RWPE2 (cell line): ENCODE measurements at regions not wholly inside any gene's neighbourhood (a gene's known extent, or its start where the extent isn't known, plus 50 kb on each side); places are given as distances from the start of the nearest gene placed in this dataset.

Experiments used
- ATAC-seq: fragments of 200-7000 bp; cut with Tn5 transposase; 3 replicates; pipeline ENCODE4 v1.9.1; 2021; ENCODE audit warnings: low read depth
- DNase-seq: peaks from one replicate; pipeline ENCODE4 v3.0.0-alpha.2; 2020; ENCODE audit warnings: low spot score
- H3K27ac ChIP-seq: fragments of 450-650 bp; 2 replicates; pipeline ENCODE4 v1.5.1; 2017; ENCODE audit warnings: mild to moderate bottlenecking; ENCODE audit not compliant: poor library complexity, severe bottlenecking
- H3K27me3 ChIP-seq: fragments of 250-450 bp; sonication (Bioruptor Pico); 2 replicates; pipeline ENCODE4 v1.5.1; 2021; ENCODE audit warnings: mild to moderate bottlenecking, moderate library complexity; ENCODE audit not compliant: insufficient read depth, poor library complexity, severe bottlenecking
- H3K36me3 ChIP-seq: fragments of 250-450 bp; sonication (Bioruptor Pico); 2 replicates; pipeline ENCODE4 v1.5.1; 2020; ENCODE audit warnings: low read depth, mild to moderate bottlenecking, moderate library complexity
- H3K4me1 ChIP-seq: fragments of 250-450 bp; sonication (Bioruptor Pico); 2 replicates; pipeline ENCODE4 v1.5.1; 2021; ENCODE audit warnings: mild to moderate bottlenecking, moderate library complexity; ENCODE audit not compliant: insufficient read depth, poor library complexity, severe bottlenecking
- H3K4me3 ChIP-seq: fragments of 250-450 bp; sonication (Bioruptor Pico); 2 replicates; pipeline ENCODE4 v1.5.1; 2021; ENCODE audit warnings: mild to moderate bottlenecking, moderate library complexity; ENCODE audit not compliant: severe bottlenecking
- H3K9me3 ChIP-seq: fragments of 250-450 bp; sonication (Bioruptor Pico); 2 replicates; pipeline ENCODE4 v1.5.1; 2021; ENCODE audit warnings: mild to moderate bottlenecking, moderate library complexity; ENCODE audit not compliant: severe bottlenecking
- TF ChIP-seq, protein P1 (sequence below): fragments of 450-650 bp; IDR thresholded peaks from one replicate; pipeline ENCODE4 v1.5.1; 2017; ENCODE audit warnings: mild to moderate bottlenecking, moderate library complexity; ENCODE audit not compliant: poor library complexity, severe bottlenecking

DNA sequence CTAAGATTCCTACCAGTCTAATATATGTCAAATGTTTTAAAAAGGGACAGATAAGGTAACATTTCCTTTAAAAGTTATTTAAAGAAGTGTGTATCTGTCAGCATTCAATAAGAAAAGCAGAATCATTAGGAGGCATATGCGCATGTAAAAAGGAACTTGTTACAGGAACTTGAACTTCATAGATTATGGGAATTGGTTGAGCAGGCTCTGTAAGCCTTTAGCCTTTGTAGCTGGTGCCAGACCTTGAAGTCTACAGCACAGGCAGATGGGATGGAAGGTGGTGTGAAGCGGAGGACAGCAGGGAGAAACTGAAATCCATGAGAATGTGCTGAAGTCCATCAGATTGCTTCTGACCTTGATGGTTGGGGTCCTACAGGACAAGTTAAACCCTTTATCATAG, 138.3 kb upstream of the ST6GAL2 start:
- DNase-seq (no peak), ATAC-seq (no peak)
- H3K4me1 ChIP-seq: no peaks in the 10 kb centered on the region
- H3K36me3 ChIP-seq: no peaks in the 10 kb centered on the region
- H3K4me3 ChIP-seq: no peak overlapping the region
- no peak overlapping the region for H3K27ac ChIP-seq
- no peaks in the 10 kb centered on the region for H3K27me3 ChIP-seq
- no peaks in the 10 kb centered on the region for H3K9me3 ChIP-seq
- TF ChIP-seq, protein P1, sequence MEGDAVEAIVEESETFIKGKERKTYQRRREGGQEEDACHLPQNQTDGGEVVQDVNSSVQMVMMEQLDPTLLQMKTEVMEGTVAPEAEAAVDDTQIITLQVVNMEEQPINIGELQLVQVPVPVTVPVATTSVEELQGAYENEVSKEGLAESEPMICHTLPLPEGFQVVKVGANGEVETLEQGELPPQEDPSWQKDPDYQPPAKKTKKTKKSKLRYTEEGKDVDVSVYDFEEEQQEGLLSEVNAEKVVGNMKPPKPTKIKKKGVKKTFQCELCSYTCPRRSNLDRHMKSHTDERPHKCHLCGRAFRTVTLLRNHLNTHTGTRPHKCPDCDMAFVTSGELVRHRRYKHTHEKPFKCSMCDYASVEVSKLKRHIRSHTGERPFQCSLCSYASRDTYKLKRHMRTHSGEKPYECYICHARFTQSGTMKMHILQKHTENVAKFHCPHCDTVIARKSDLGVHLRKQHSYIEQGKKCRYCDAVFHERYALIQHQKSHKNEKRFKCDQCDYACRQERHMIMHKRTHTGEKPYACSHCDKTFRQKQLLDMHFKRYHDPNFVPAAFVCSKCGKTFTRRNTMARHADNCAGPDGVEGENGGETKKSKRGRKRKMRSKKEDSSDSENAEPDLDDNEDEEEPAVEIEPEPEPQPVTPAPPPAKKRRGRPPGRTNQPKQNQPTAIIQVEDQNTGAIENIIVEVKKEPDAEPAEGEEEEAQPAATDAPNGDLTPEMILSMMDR: no peak

DNA sequence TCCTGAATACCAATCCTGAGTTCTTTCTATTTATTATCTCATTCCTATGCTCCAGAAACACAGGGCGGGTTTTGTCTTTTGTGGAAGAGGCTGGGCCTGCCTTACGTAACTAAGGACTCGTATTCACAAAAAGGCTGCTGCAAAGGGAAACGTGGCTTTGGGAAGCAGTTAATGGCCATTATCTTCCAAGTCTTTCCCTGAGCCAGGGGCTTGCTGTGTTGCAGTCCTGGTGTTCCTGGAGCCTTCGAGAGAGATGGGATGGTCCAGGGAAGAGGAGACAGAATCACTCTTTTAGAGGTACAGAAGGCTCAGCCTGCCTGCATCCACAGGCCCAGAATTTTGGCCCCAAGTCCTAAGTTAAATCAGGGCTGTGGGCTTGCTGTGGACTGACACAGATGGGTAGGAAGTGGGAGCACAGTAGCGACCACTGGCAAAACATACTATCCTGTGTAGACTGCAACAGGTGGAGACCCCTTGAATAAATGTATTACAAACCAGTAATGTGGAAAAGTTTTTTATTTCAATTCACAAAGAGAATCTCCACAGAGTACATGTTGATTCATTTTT, 139.4 kb upstream of the ST6GAL2 start:
- DNase-seq: no peak
- no peaks in the 10 kb centered on the region for H3K36me3 ChIP-seq
- H3K27me3 ChIP-seq: no peaks in the 10 kb centered on the region
- no peaks in the 10 kb centered on the region for H3K4me1 ChIP-seq
- ATAC-seq: no peak
- no peak overlapping the region for H3K4me3 ChIP-seq
- H3K9me3 ChIP-seq: no peaks in the 10 kb centered on the region
- TF ChIP-seq, protein P1: no peak
- peak overlapping the region; percentile 54 for H3K27ac ChIP-seq

DNA sequence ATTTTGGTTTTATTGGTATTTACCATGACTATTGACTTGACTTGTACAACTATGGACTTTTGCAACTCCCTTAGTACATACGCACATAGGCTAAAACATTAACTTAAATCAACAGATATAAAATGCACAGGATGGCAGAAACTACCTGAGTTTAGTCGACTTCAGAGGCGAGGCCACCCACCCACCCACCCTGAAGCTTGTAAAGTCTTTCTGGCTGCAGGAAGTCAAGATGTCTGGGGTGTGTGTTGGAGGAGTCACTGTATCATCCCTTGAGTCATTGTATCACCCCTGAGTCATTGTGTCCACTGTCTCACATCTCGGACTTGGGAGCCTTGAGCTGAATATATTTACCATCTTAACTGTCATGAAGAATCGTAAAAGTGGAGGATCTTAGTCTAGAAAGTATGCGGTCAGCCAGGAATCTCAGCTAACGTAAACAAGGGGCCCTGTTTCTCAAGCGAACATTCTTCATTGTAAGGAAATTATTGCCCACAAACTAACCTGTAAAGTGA, 140.0 kb upstream of the ST6GAL2 start:
- ATAC-seq: peak; percentile 95
- no peaks in the 10 kb centered on the region for H3K27me3 ChIP-seq
- TF ChIP-seq, protein P1: no peak

DNA sequence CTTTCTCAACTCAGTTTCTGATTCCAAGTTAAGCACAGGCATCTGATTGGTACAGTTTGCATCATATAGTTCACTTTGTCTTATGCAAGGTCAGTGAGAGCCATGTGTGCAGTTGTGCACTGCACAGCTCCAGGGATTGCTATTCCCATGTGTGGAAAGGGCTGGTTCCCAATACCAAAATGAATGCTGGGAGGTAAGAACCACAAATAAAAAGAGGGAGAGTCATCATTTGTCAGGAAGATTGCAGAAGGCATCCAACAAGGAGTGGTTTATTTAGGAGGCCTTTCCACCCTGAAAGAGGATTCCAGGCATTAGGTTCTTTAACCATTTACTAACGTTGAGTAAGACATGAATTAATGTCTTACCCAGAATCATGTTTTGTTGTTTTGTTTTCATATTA, 141.2 kb upstream of the ST6GAL2 start:
- DNase-seq: no peak
- H3K9me3 ChIP-seq: no peaks in the 10 kb centered on the region
- no peaks in the 10 kb centered on the region for H3K36me3 ChIP-seq
- H3K27ac ChIP-seq: peak overlapping the region; percentile 54
- no peak for ATAC-seq
- H3K4me1 ChIP-seq: no peaks in the 10 kb centered on the region
- no peak overlapping the region for H3K4me3 ChIP-seq
- no peaks in the 10 kb centered on the region for H3K27me3 ChIP-seq
- TF ChIP-seq, protein P1: no peak

More for the DNA sequence above, 140.0 kb upstream of the ST6GAL2 start:
- Histone ChIP-seq H3K4me3 (no peak overlapping the region), H3K9me3 (no peaks in the 10 kb centered on the region), H3K36me3 (no peaks in the 10 kb centered on the region), H3K4me1 (no peaks in the 10 kb centered on the region), H3K27ac (peak overlapping the region; percentile 54)
- no peak for DNase-seq

DNA sequence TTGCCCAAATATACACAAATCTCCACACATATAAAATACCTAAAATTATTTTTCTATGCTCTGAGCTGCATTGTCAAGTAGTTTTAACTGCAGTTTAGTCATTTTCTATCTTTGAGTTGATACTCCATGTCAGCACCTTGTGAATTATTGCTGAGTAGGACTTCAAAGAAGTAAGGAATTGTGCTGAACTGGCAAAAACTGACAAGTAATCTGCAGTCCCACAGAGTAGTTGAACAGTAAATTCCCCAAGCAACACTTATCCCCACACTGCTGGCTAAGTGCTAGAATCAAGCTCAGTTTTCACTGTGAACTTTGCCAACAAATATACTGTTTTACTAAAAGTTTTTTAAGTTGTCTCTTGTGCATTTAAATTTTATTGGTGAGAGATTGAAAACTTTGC, 141.8 kb upstream of the ST6GAL2 start:
- Histone ChIP-seq H3K4me1 (no peaks in the 10 kb centered on the region), H3K27ac (no peak overlapping the region)
- TF ChIP-seq, protein P1: no peak

More for the DNA sequence above, 141.8 kb upstream of the ST6GAL2 start:
- ATAC-seq (no peak), DNase-seq (no peak)
- no peak overlapping the region for H3K4me3 ChIP-seq
- H3K9me3 ChIP-seq: no peaks in the 10 kb centered on the region
- no peaks in the 10 kb centered on the region for H3K27me3 ChIP-seq
- no peaks in the 10 kb centered on the region for H3K36me3 ChIP-seq
